ENCODE measurements at regions not wholly inside any gene's neighbourhood (a gene's known extent, or its start where the extent isn't known, plus 50 kb on each side); places are given as distances from the start of the nearest gene placed in this dataset.

- Mint-ChIP-seq H3K4me3 (ENCODE audit: unreplicated experiment) (no peak overlapping the region), H3K27me3 (ENCODE audit: unreplicated experiment) (no peaks in the 10 kb centered on the region), H3K9me3 (ENCODE audit: unreplicated experiment) (no peaks in the 10 kb centered on the region), H3K36me3 (ENCODE audit: unreplicated experiment) (peaks cover 6% of the 10 kb centered on the region), H3K27ac (ENCODE audit: unreplicated experiment) (no peak overlapping the region), H3K4me1 (ENCODE audit: low read depth, unreplicated experiment) (peaks cover 3% of the 10 kb centered on the region)
- TF ChIP-seq CTCF (IDR thresholded peaks at IDR 0.05; ENCODE audit: partially characterized antibody, unreplicated experiment) = no peak
- DNase-seq = no peak
These were observed 354.5 kb upstream of the ZNF608 start for GRCh38 chr5:125100951-125101350.

GRCh38 chr5:125103459-125103858, 357.0 kb upstream of the ZNF608 start:
- Mint-ChIP-seq H3K27ac (ENCODE audit: unreplicated experiment) (no peak overlapping the region), H3K27me3 (ENCODE audit: unreplicated experiment) (no peaks in the 10 kb centered on the region), H3K4me3 (ENCODE audit: unreplicated experiment) (no peak overlapping the region), H3K9me3 (ENCODE audit: unreplicated experiment) (no peaks in the 10 kb centered on the region), H3K36me3 (ENCODE audit: unreplicated experiment) (no peaks in the 10 kb centered on the region), H3K4me1 (ENCODE audit: low read depth, unreplicated experiment) (peaks cover 3% of the 10 kb centered on the region)
- TF ChIP-seq CTCF (IDR thresholded peaks at IDR 0.05; ENCODE audit: partially characterized antibody, unreplicated experiment) = no peak
- no peak for DNase-seq

- DNase-seq = no peak
- H3K4me3 Mint-ChIP-seq (ENCODE audit: unreplicated experiment) = no peak overlapping the region
- no peaks in the 10 kb centered on the region for H3K9me3 Mint-ChIP-seq (ENCODE audit: unreplicated experiment)
- no peaks in the 10 kb centered on the region for H3K36me3 Mint-ChIP-seq (ENCODE audit: unreplicated experiment)
- H3K27me3 Mint-ChIP-seq (ENCODE audit: unreplicated experiment) = no peaks in the 10 kb centered on the region
- H3K4me1 Mint-ChIP-seq (ENCODE audit: low read depth, unreplicated experiment) = no peaks in the 10 kb centered on the region
- H3K27ac Mint-ChIP-seq (ENCODE audit: unreplicated experiment) = no peak overlapping the region
- TF ChIP-seq CTCF (IDR thresholded peaks at IDR 0.05; ENCODE audit: partially characterized antibody, unreplicated experiment) = no peak
These were observed 359.8 kb upstream of the ZNF608 start for GRCh38 chr5:125106271-125106670.

DNA sequence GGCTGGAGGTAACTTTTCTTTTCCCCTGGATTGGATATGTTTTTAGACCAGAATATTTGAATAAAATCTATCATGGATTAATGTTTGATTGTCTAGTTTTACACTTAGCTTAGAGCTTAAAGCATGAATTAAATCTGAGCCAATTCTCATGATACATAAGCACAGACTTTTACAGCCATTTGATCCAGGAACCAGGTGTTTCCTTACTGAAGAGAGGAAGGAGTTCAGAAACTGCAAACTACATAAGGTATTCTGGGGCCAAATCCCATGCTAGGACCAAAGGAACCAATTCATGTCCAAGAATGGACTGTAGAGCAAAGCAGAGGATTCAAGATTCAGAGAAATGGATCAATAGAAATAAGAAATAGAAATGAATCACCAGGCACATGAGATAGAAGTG, 360.4 kb upstream of the ZNF608 start:
- no peaks in the 10 kb centered on the region for H3K4me1 Mint-ChIP-seq (ENCODE audit: low read depth, unreplicated experiment)
- H3K27me3 Mint-ChIP-seq (ENCODE audit: unreplicated experiment) = no peaks in the 10 kb centered on the region
- H3K4me3 Mint-ChIP-seq (ENCODE audit: unreplicated experiment) = no peak overlapping the region
- TF ChIP-seq CTCF (IDR thresholded peaks at IDR 0.05; ENCODE audit: partially characterized antibody, unreplicated experiment) = no peak
- H3K27ac Mint-ChIP-seq (ENCODE audit: unreplicated experiment) = no peak overlapping the region
- H3K9me3 Mint-ChIP-seq (ENCODE audit: unreplicated experiment) = no peaks in the 10 kb centered on the region
- no peaks in the 10 kb centered on the region for H3K36me3 Mint-ChIP-seq (ENCODE audit: unreplicated experiment)
- no peak for DNase-seq

GRCh38 chr5:125109293-125109692, 362.9 kb upstream of the ZNF608 start:
- no peak overlapping the region for H3K4me3 Mint-ChIP-seq (ENCODE audit: unreplicated experiment)
- H3K9me3 Mint-ChIP-seq (ENCODE audit: unreplicated experiment) = no peaks in the 10 kb centered on the region
- H3K36me3 Mint-ChIP-seq (ENCODE audit: unreplicated experiment) = no peaks in the 10 kb centered on the region
- no peak for TF ChIP-seq CTCF (IDR thresholded peaks at IDR 0.05; ENCODE audit: partially characterized antibody, unreplicated experiment)
- H3K27ac Mint-ChIP-seq (ENCODE audit: unreplicated experiment) = no peak overlapping the region
- DNase-seq = no peak
- H3K27me3 Mint-ChIP-seq (ENCODE audit: unreplicated experiment) = no peaks in the 10 kb centered on the region
- H3K4me1 Mint-ChIP-seq (ENCODE audit: low read depth, unreplicated experiment) = no peaks in the 10 kb centered on the region

Measured in glutamatergic neuron (in vitro differentiated cells).